ENCODE measurements at regions not wholly inside any gene's neighbourhood (a gene's known extent, or its start where the extent isn't known, plus 50 kb on each side); places are given as distances from the start of the nearest gene placed in this dataset.
"Not testable (repeated sequence)": the region's sequence is repeated elsewhere in the genome, so short reads cannot be mapped to it uniquely, and the experiment has no call there.

GRCh38 chr15:26119322-26119721, 256.2 kb upstream of the ATP10A start:
- no peaks in the 10 kb centered on the region for H3K36me3 ChIP-seq (replicated peaks in 1 of 2; ENCODE audit: insufficient read depth in 1 of 2, low read depth in 2 of 2)
- ATAC-seq: no peak
- no peak overlapping the region for H3K4me3 ChIP-seq
- no peak overlapping the region for H3K27ac ChIP-seq
- no peaks in the 10 kb centered on the region for H3K9me3 ChIP-seq
- no peaks in the 10 kb centered on the region for H3K4me1 ChIP-seq
- DNase-seq: no peak
- WGBS, 2 donors: 87% methylated on average over 6 of the region's 6 CpGs
- intact Hi-C loops (cut with DNase I): no loop called here
- TF ChIP-seq POLR2A (IDR thresholded peaks at IDR 0.05) (no peak), CTCF (IDR thresholded peaks at IDR 0.05) (no peak)
- no peaks in the 10 kb centered on the region for H3K27me3 ChIP-seq

- 52 to 56% methylated on average over 9 of the region's 9 CpGs for WGBS, 2 donors
- no peaks in the 10 kb centered on the region for H3K27me3 ChIP-seq
- TF ChIP-seq POLR2A (IDR thresholded peaks at IDR 0.05) (no peak), CTCF (IDR thresholded peaks at IDR 0.05) (no peak)
- H3K4me3 ChIP-seq: no peak overlapping the region
- no peaks in the 10 kb centered on the region for H3K4me1 ChIP-seq
- ATAC-seq (no peak), DNase-seq (no peak)
- H3K9me3 ChIP-seq: no peaks in the 10 kb centered on the region
- intact Hi-C loops (cut with DNase I): no loop called here
- H3K27ac ChIP-seq: no peak overlapping the region
- no peaks in the 10 kb centered on the region for H3K36me3 ChIP-seq (replicated peaks in 1 of 2; ENCODE audit: insufficient read depth in 1 of 2, low read depth in 2 of 2)
Measured at GRCh38 chr15:26115229-26115943, 252.3 kb upstream of the ATP10A start.

GRCh38 chr15:26114128-26114527, 251.0 kb upstream of the ATP10A start:
- H3K27me3 ChIP-seq; H3K27ac ChIP-seq; intact Hi-C loops (cut with DNase I); ATAC-seq; H3K36me3 ChIP-seq (replicated peaks in 1 of 2; ENCODE audit: insufficient read depth in 1 of 2, low read depth in 2 of 2); H3K4me1 ChIP-seq; DNase-seq; H3K9me3 ChIP-seq; H3K4me3 ChIP-seq: not testable (repeated sequence)
- WGBS, 2 donors: 65 to 68% methylated on average over 8 of the region's 8 CpGs

- Histone ChIP-seq H3K27me3 (no peaks in the 10 kb centered on the region), H3K4me3 (no peak overlapping the region), H3K4me1 (no peaks in the 10 kb centered on the region), H3K27ac (no peak overlapping the region), H3K36me3 (replicated peaks in 1 of 2; ENCODE audit: insufficient read depth in 1 of 2, low read depth in 2 of 2) (no peaks in the 10 kb centered on the region), H3K9me3 (no peaks in the 10 kb centered on the region)
- no peak for DNase-seq
- TF ChIP-seq POLR2A (IDR thresholded peaks at IDR 0.05) (no peak), CTCF (IDR thresholded peaks at IDR 0.05) (no peak)
- 65 to 75% methylated on average over 10 of the region's 10 CpGs for WGBS, 2 donors
- no peak for ATAC-seq
- intact Hi-C loops (cut with DNase I): no loop called here
Measured at GRCh38 chr15:26113296-26113695, 250.2 kb upstream of the ATP10A start.

- Histone ChIP-seq H3K27me3 (no peaks in the 10 kb centered on the region), H3K4me3 (no peak overlapping the region), H3K27ac (no peak overlapping the region), H3K36me3 (replicated peaks in 1 of 2; ENCODE audit: insufficient read depth in 1 of 2, low read depth in 2 of 2) (no peaks in the 10 kb centered on the region), H3K9me3 (no peaks in the 10 kb centered on the region), H3K4me1 (no peaks in the 10 kb centered on the region)
- TF ChIP-seq POLR2A (IDR thresholded peaks at IDR 0.05): no peak
- TF ChIP-seq CTCF (IDR thresholded peaks at IDR 0.05): no peak
- ATAC-seq (no peak), DNase-seq (no peak)
- WGBS, 2 donors: 65% methylated on average over 4 of the region's 4 CpGs
- intact Hi-C loops (cut with DNase I): no loop called here
Measured at GRCh38 chr15:26109203-26109602, 246.1 kb upstream of the ATP10A start.

Measured in body of pancreas (tissue), 4 donors.